K562 (cell line): ENCODE measurements at regions not wholly inside any gene's neighbourhood (a gene's known extent, or its start where the extent isn't known, plus 50 kb on each side); places are given as distances from the start of the nearest gene placed in this dataset.

Experiments used
- ATAC-seq: fragments of 200-7000 bp; cut with Tn5 transposase; 3 replicates; pipeline ENCODE4 v1.9.1; 2020; ENCODE audit warnings: moderate library complexity
- BruUV-seq: library from RNA; stranded (reverse); fragments of 400-500 nt; replicated peaks from 2 replicates; lab custom pipeline; 2021; lab: Mats Ljungman, UMichigan
- CTCF ChIA-PET: fragments of 300-600 bp; formaldehyde crosslinking; extraction: SDS; loops from one replicate; lab custom pipeline; 2021; ENCODE audit warnings: low intra/inter-chr PET ratio; lab: Yijun Ruan, JAX
- POLR2A ChIA-PET: fragments of 300-600, 350-650 bp; sonication (Branson Sonifier 250); formaldehyde crosslinking; extraction: SDS; loops from one replicate; lab custom pipeline; 2021; ENCODE audit warnings: antibody characterized with exemption, inconsistent platforms; lab: Yijun Ruan, JAX
- DNase-seq, 4 experiments: peaks; one replicate each; pipeline versions ENCODE4 v3.0.0 to v3.0.0-alpha.2; 2011 to 2018; ENCODE audit warnings: low spot score in 3 of 4, mixed read lengths in 3 of 4; ENCODE audit errors: extremely low read depth in 1 of 4
- FAIRE-seq: peaks from 2 replicates; lab custom pipeline; 2011; peaks lifted over from hg19 to GRCh38; lab: Jason Lieb, UNC
- H2AFZ ChIP-seq: 2 replicates; pipeline ENCODE4 v1.6.0; 2011; ENCODE audit warnings: low read depth, low read length, control low read depth, inconsistent platforms
- H3K27ac ChIP-seq: fragments of 200-600 bp; 3 replicates; pipeline ENCODE4 v1.8.0; 2011; ENCODE audit warnings: low read depth, mild to moderate bottlenecking, control low read depth, inconsistent platforms, low read length, moderate library complexity, mixed read lengths; ENCODE audit errors: extremely low read depth
- H3K27me3 ChIP-seq, 2 experiments: fragments of 300-600 bp in 1 of 2; 2 replicates in 1 of 2; 3 replicates in 1 of 2; pipeline versions ENCODE4 v1.6.0 to v1.8.0; 2011; ENCODE audit warnings: inconsistent platforms in 2 of 2, low read length in 2 of 2, mild to moderate bottlenecking in 1 of 2, mixed read lengths in 1 of 2, moderate library complexity in 1 of 2; ENCODE audit not compliant: control insufficient read depth in 2 of 2, insufficient read depth in 2 of 2
- H3K36me3 ChIP-seq: fragments of 300-600 bp; 3 replicates; pipeline ENCODE4 v1.8.0; 2011; ENCODE audit warnings: mild to moderate bottlenecking, low read length, inconsistent platforms; ENCODE audit not compliant: control insufficient read depth, insufficient read depth
- H3K4me1 ChIP-seq, 2 experiments: fragments of 200-600 bp in 1 of 2; replicated peaks in 1 of 2; 2 replicates in 1 of 2; 3 replicates in 1 of 2; pipeline versions ENCODE4 v1.5.1 to v1.8.0; 2011; ENCODE audit warnings: inconsistent platforms in 2 of 2, low read length in 2 of 2, mild to moderate bottlenecking in 1 of 2, mixed read lengths in 1 of 2, moderate library complexity in 1 of 2; ENCODE audit not compliant: control insufficient read depth in 2 of 2, insufficient read depth in 2 of 2
- H3K4me2 ChIP-seq: 2 replicates; pipeline ENCODE4 v1.6.1; 2011; ENCODE audit warnings: low read length, control low read depth, inconsistent platforms, mixed read lengths; ENCODE audit not compliant: insufficient read depth
- H3K4me3 ChIP-seq: fragments of 200-600 bp; sonication (generic), shearing (Covaris generic); 2 replicates; pipeline ENCODE4 v1.5.1; 2016; ENCODE audit warnings: control low read depth, inconsistent platforms
- H3K79me2 ChIP-seq: fragments of 200-600 bp; 3 replicates; pipeline ENCODE4 v1.8.0; 2011; ENCODE audit warnings: low read length, inconsistent platforms; ENCODE audit not compliant: control insufficient read depth, insufficient read depth
- H3K9ac ChIP-seq, 2 experiments: 2 replicates each; pipeline versions ENCODE4 v1.6.0 to v1.6.1; 2011; ENCODE audit warnings: low read depth in 2 of 2, low read length in 2 of 2, control low read depth in 1 of 2, inconsistent platforms in 1 of 2, mild to moderate bottlenecking in 1 of 2, mixed read lengths in 1 of 2; ENCODE audit not compliant: insufficient read depth in 1 of 2
- H3K9me1 ChIP-seq: one replicate; pipeline ENCODE4 v1.6.0; 2011; ENCODE audit warnings: inconsistent platforms, mild to moderate bottlenecking, low read length, moderate library complexity; ENCODE audit not compliant: control insufficient read depth, insufficient read depth
- H3K9me3 ChIP-seq: replicated peaks from 2 replicates; pipeline ENCODE4 v1.5.1; 2011; ENCODE audit warnings: low read depth, low read length, inconsistent platforms; ENCODE audit not compliant: control insufficient read depth, insufficient read depth
- H4K20me1 ChIP-seq: replicated peaks from 2 replicates; pipeline ENCODE4 v1.6.1; 2011; ENCODE audit warnings: low read length, inconsistent platforms, mixed read lengths; ENCODE audit not compliant: control insufficient read depth, insufficient read depth
- CAMTA2 ChIP-seq: fragments of 250-450 bp; sonication (Bioruptor Pico); conservative IDR thresholded peaks from 2 replicates; pipeline ENCODE4 v1.5.1; 2022
- CTCFL ChIP-seq: IDR thresholded peaks from 2 replicates; pipeline ENCODE4 v1.6.1; 2011; ENCODE audit warnings: borderline replicate concordance, low read depth, mild to moderate bottlenecking, moderate library complexity, low read length; ENCODE audit not compliant: insufficient read depth, poor library complexity, severe bottlenecking
- CXXC5 ChIP-seq: fragments of 250-450 bp; sonication (Bioruptor Pico); IDR thresholded peaks from 2 replicates; pipeline ENCODE4 v1.8.0; 2022; ENCODE audit warnings: inconsistent platforms, mild to moderate bottlenecking, moderate library complexity
- ESRRB ChIP-seq: fragments of 250-450 bp; sonication (Bioruptor Pico); IDR thresholded peaks from 2 replicates; pipeline ENCODE4 v1.5.0; 2020; ENCODE audit warnings: mild to moderate bottlenecking, moderate library complexity, borderline replicate concordance
- FOXO4 ChIP-seq: fragments of 450-650 bp; formaldehyde crosslinking; IDR thresholded peaks from 2 replicates; pipeline ENCODE4 v1.4.0; 2020; ENCODE audit warnings: mild to moderate bottlenecking, moderate library complexity
- FOXP1 ChIP-seq: sonication (generic); formaldehyde crosslinking; IDR thresholded peaks from 2 replicates; pipeline ENCODE4 v1.8.0; 2022; ENCODE audit warnings: mild to moderate bottlenecking, missing genetic modification reagents
- PREB ChIP-seq: sonication (generic); formaldehyde crosslinking; IDR thresholded peaks from 2 replicates; pipeline ENCODE4 v1.8.1; 2023; ENCODE audit warnings: mild to moderate bottlenecking, missing genetic modification reagents
- PTBP1 ChIP-seq: fragments of 200-400 bp; formaldehyde crosslinking; IDR thresholded peaks from 2 replicates; pipeline ENCODE4 v1.6.1; 2017; ENCODE audit warnings: low read depth, low read length
- SNIP1 ChIP-seq: fragments of 450-650 bp; IDR thresholded peaks from 2 replicates; pipeline ENCODE4 v1.7.1; 2017; ENCODE audit warnings: low read depth, mild to moderate bottlenecking
- SRSF3 ChIP-seq: fragments of 200-400 bp; formaldehyde crosslinking; IDR thresholded peaks from 2 replicates; pipeline ENCODE4 v1.6.1; 2016; ENCODE audit warnings: mild to moderate bottlenecking, low read length, moderate library complexity; ENCODE audit not compliant: insufficient read depth
- TARDBP ChIP-seq: fragments of 450-650 bp; IDR thresholded peaks from 2 replicates; pipeline ENCODE4 v1.6.1; 2016
- TRIM25 ChIP-seq: fragments of 450-650 bp; IDR thresholded peaks from 2 replicates; pipeline ENCODE4 v1.7.0; 2016; ENCODE audit warnings: borderline replicate concordance
- ZNF280B ChIP-seq: fragments of 250-450 bp; sonication (Bioruptor Pico); IDR thresholded peaks from 2 replicates; pipeline ENCODE4 v1.5.1; 2021; ENCODE audit warnings: mild to moderate bottlenecking
- ZNF3 ChIP-seq: fragments of 250-450 bp; sonication (Bioruptor Pico); IDR thresholded peaks from 2 replicates; pipeline ENCODE4 v1.5.0; 2021; ENCODE audit warnings: mild to moderate bottlenecking, moderate library complexity
- ZSCAN29 ChIP-seq: fragments of 450-650 bp; IDR thresholded peaks from 2 replicates; pipeline ENCODE4 v1.6.1; 2017
- WGBS: fragments of 100-300 bp; shearing (Covaris generic); methylation state at CpG from one replicate; pipeline ENCODE4 v1.1.6; 2016; ENCODE audit warnings: low coverage, mixed read lengths; ENCODE audit not compliant: insufficient coverage; ENCODE audit errors: missing lambda C conversion rate; 5-methylcytosine and 5-hydroxymethylcytosine counted together
- in situ Hi-C: fragments of 300-500 bp; cut with MboI; formaldehyde crosslinking; loops from 4 replicates; pipeline ENCODE4 v1.15.0; 2018; ENCODE audit warnings: inconsistent platforms, mixed read lengths
- intact Hi-C: fragments of 100-400 bp; cut with micrococcal nuclease; formaldehyde crosslinking; loops from 2 replicates; pipeline ENCODE4 v1.14.2; 2022

- no TSS peak for BruUV-seq
- in situ Hi-C loops, result no loop called here
- no peak overlapping the region for H3K4me2 ChIP-seq
- H3K9me3 ChIP-seq, result no peaks in the 10 kb centered on the region; the same call in 1 of the 2 replicates
- intact Hi-C loops, result no loop called here
- no peaks in the 10 kb centered on the region; the same call in 1 of the 2 replicates for H4K20me1 ChIP-seq
- H3K27me3 ChIP-seq, result 0 out of 5 replicates have a peak, but pooled peaks cover 4 to 9% of the 10 kb centered on the region in 2 experiments
- no peaks in the 10 kb centered on the region for H3K9me1 ChIP-seq
- no peaks in the 10 kb centered on the region for H3K4me1 ChIP-seq
- no peaks in the 10 kb centered on the region for H3K36me3 ChIP-seq
- ChIA-PET CTCF (no interaction called here), POLR2A (no interaction called here)
- H3K27ac ChIP-seq, result no peak overlapping the region
- H3K4me3 ChIP-seq, result no peak overlapping the region
- H3K79me2 ChIP-seq, result no peaks in the 10 kb centered on the region
- FAIRE-seq (no peak), ATAC-seq (no peak), DNase-seq (no peak)
- H2AFZ ChIP-seq, result no peak overlapping the region
- no peak overlapping the region for H3K9ac ChIP-seq
- WGBS, result 18% methylated on average over 3 of the region's 5 CpGs
- TF ChIP-seq SRSF3 (no peak), FOXO4 (no peak), ZSCAN29 (no peak), TARDBP (no peak), ZNF3 (CRISPR knock-in tag) (no peak), CAMTA2 (CRISPR knock-in tag) (no peak), ZNF280B (no peak), CTCFL (no peak), FOXP1 (CRISPR knock-in tag) (no peak), ESRRB (no peak), CXXC5 (CRISPR knock-in tag) (no peak), PREB (CRISPR knock-in tag) (no peak), TRIM25 (no peak), PTBP1 (no peak), SNIP1 (no peak)
Observed at GRCh38 chr5:67997892-67998457, 217.6 kb upstream of the PIK3R1 start.
